ENCODE measurements at regions not wholly inside any gene's neighbourhood (a gene's known extent, or its start where the extent isn't known, plus 50 kb on each side); places are given as distances from the start of the nearest gene placed in this dataset.

- 11% methylated on average over 2 of the region's 4 CpGs for WGBS (ENCODE audit: insufficient coverage)
- no peak for ATAC-seq (replicated peaks in 1 of 4)
- CTCF ChIA-PET: no interaction called here
- no peak for DNase-seq
- no peak overlapping the region for H3K4me3 ChIP-seq (ENCODE audit: control insufficient read depth in 1 of 2, extremely low read depth in 1 of 2, low read length in 1 of 2)
- no peaks in the 10 kb centered on the region for H3K36me3 ChIP-seq (ENCODE audit: control insufficient read depth in 2 of 2, extremely low read depth in 1 of 2, insufficient read depth in 1 of 2, low read length in 1 of 2)
- POLR2A ChIA-PET: no interaction called here
- H3K9me3 ChIP-seq: no peaks in the 10 kb centered on the region
- peaks cover 0 to 3% (median 0%) of the 10 kb centered on the region in 3 donors for H3K9me3 Mint-ChIP-seq
- H3K27ac Mint-ChIP-seq: no peak overlapping the region
- no peaks in the 10 kb centered on the region for H3K36me3 Mint-ChIP-seq
- H3K27ac ChIP-seq (ENCODE audit: low read length): no peak overlapping the region
- H3K27me3 Mint-ChIP-seq: peaks cover 0 to 8% of the 10 kb centered on the region in 2 donors
- no peaks in the 10 kb centered on the region for H3K4me1 ChIP-seq (ENCODE audit: control insufficient read depth in 1 of 2, extremely low read depth in 1 of 2, insufficient read depth in 2 of 2, low read length in 2 of 2)
- H3K4me1 Mint-ChIP-seq: no peaks in the 10 kb centered on the region
- no peaks in the 10 kb centered on the region for H3K27me3 ChIP-seq (replicated peaks in 1 of 2; ENCODE audit: control insufficient read depth in 2 of 2, extremely low read depth in 1 of 2, insufficient read depth in 2 of 2, low read length in 1 of 2)
- H3K4me3 Mint-ChIP-seq: no peak overlapping the region
Observed at GRCh38 chr4:138488533-138488932, 246.4 kb upstream of the SLC7A11 start.

GRCh38 chr4:138487670-138488069, 245.5 kb upstream of the SLC7A11 start:
- peaks cover 0 to 3% (median 3%) of the 10 kb centered on the region in 3 donors for H3K9me3 Mint-ChIP-seq
- Histone ChIP-seq H3K27ac (ENCODE audit: low read length) (no peak overlapping the region), H3K27me3 (replicated peaks in 1 of 2; ENCODE audit: control insufficient read depth in 2 of 2, extremely low read depth in 1 of 2, insufficient read depth in 2 of 2, low read length in 1 of 2) (no peaks in the 10 kb centered on the region), H3K36me3 (ENCODE audit: control insufficient read depth in 2 of 2, extremely low read depth in 1 of 2, insufficient read depth in 1 of 2, low read length in 1 of 2) (no peaks in the 10 kb centered on the region), H3K4me1 (ENCODE audit: control insufficient read depth in 1 of 2, extremely low read depth in 1 of 2, insufficient read depth in 2 of 2, low read length in 2 of 2) (no peaks in the 10 kb centered on the region), H3K4me3 (ENCODE audit: control insufficient read depth in 1 of 2, extremely low read depth in 1 of 2, low read length in 1 of 2) (no peak overlapping the region), H3K9me3 (no peaks in the 10 kb centered on the region)
- POLR2A ChIA-PET: no interaction called here
- H3K4me3 Mint-ChIP-seq: no peak overlapping the region
- ATAC-seq (replicated peaks in 1 of 4): no peak
- H3K27me3 Mint-ChIP-seq: peaks cover 0 to 8% of the 10 kb centered on the region in 2 donors
- CTCF ChIA-PET: no interaction called here
- WGBS (ENCODE audit: insufficient coverage): 80% methylated on average over 1 of the region's 4 CpGs
- H3K27ac Mint-ChIP-seq: no peak overlapping the region
- no peaks in the 10 kb centered on the region for H3K4me1 Mint-ChIP-seq
- no peaks in the 10 kb centered on the region for H3K36me3 Mint-ChIP-seq
- DNase-seq: no peak

DNA sequence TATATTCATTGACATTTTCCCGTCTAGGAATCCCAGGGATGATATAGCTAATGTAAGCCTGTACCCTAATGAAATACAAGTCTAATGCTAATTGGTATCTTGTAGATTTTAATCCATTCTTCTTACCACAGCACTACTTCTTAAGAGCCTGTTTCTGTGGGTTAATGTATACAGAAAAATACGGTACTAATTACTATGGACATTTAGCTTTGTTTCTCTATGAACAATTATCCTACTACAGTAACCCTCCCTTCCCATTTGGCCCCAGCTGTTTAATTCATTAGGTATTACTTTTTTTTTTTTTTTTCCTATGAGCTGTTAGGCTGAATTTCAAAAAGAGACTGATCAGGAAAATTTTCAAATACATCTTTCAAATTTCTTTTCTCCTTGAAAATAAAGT, 245.1 kb upstream of the SLC7A11 start:
- POLR2A ChIA-PET: no interaction called here
- H3K27me3 ChIP-seq (replicated peaks in 1 of 2; ENCODE audit: control insufficient read depth in 2 of 2, extremely low read depth in 1 of 2, insufficient read depth in 2 of 2, low read length in 1 of 2): no peaks in the 10 kb centered on the region
- ATAC-seq (replicated peaks in 1 of 4): no peak
- Mint-ChIP-seq H3K27me3 (peaks cover 0 to 8% of the 10 kb centered on the region in 2 donors), H3K27ac (no peak overlapping the region), H3K9me3 (peaks cover 0 to 3% (median 3%) of the 10 kb centered on the region in 3 donors), H3K4me3 (no peak overlapping the region), H3K36me3 (no peaks in the 10 kb centered on the region), H3K4me1 (no peaks in the 10 kb centered on the region)
- no peaks in the 10 kb centered on the region for H3K36me3 ChIP-seq (ENCODE audit: control insufficient read depth in 2 of 2, extremely low read depth in 1 of 2, insufficient read depth in 1 of 2, low read length in 1 of 2)
- CTCF ChIA-PET: no interaction called here
- no peaks in the 10 kb centered on the region for H3K9me3 ChIP-seq
- no CpG with 5 or more reads among the region's 2 CpGs for WGBS (ENCODE audit: insufficient coverage)
- no peak overlapping the region for H3K27ac ChIP-seq (ENCODE audit: low read length)
- no peaks in the 10 kb centered on the region for H3K4me1 ChIP-seq (ENCODE audit: control insufficient read depth in 1 of 2, extremely low read depth in 1 of 2, insufficient read depth in 2 of 2, low read length in 2 of 2)
- DNase-seq: no peak
- H3K4me3 ChIP-seq (ENCODE audit: control insufficient read depth in 1 of 2, extremely low read depth in 1 of 2, low read length in 1 of 2): no peak overlapping the region

DNA sequence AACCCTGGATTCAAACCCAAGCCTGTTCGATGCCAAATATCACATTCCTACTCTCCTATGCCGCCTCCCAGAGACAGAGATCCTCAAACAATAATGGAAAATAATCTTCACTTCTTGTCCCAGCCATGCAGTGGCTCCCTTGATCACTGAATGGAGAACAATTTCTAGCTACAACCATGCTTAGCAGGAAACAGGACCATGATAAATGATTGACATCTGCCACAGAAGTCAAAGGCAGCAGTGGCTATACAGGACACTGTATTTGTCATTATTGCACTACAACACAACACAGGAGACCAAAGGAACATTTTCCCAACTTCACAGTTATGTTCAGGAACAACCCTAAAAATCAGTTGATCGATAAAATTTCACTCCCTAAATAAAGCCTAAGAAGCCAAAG, 243.3 kb upstream of the SLC7A11 start:
- WGBS (ENCODE audit: insufficient coverage): 71% methylated on average over 2 of the region's 3 CpGs
- no peaks in the 10 kb centered on the region for H3K27me3 ChIP-seq (replicated peaks in 1 of 2; ENCODE audit: control insufficient read depth in 2 of 2, extremely low read depth in 1 of 2, insufficient read depth in 2 of 2, low read length in 1 of 2)
- ChIA-PET CTCF (no interaction called here), POLR2A (interaction anchor here in 1 of 2 donors (0.8 kb wide), 1 partner anchor 1450 kb away, joined by 3 read pairs; no protein-coding TSS in a partner anchor)
- no peaks in the 10 kb centered on the region for H3K4me1 ChIP-seq (ENCODE audit: control insufficient read depth in 1 of 2, extremely low read depth in 1 of 2, insufficient read depth in 2 of 2, low read length in 2 of 2)
- no peaks in the 10 kb centered on the region for H3K36me3 ChIP-seq (ENCODE audit: control insufficient read depth in 2 of 2, extremely low read depth in 1 of 2, insufficient read depth in 1 of 2, low read length in 1 of 2)
- H3K4me3 Mint-ChIP-seq: no peak overlapping the region
- no peak overlapping the region for H3K27ac Mint-ChIP-seq
- ATAC-seq (replicated peaks in 1 of 4) (no peak), DNase-seq (no peak)
- no peaks in the 10 kb centered on the region for H3K36me3 Mint-ChIP-seq
- H3K4me1 Mint-ChIP-seq: no peaks in the 10 kb centered on the region
- H3K9me3 ChIP-seq: no peaks in the 10 kb centered on the region
- H3K27ac ChIP-seq (ENCODE audit: low read length): no peak overlapping the region
- peaks cover 0 to 8% of the 10 kb centered on the region in 2 donors for H3K27me3 Mint-ChIP-seq
- no peak overlapping the region for H3K4me3 ChIP-seq (ENCODE audit: control insufficient read depth in 1 of 2, extremely low read depth in 1 of 2, low read length in 1 of 2)
- peaks cover 3 to 14% (median 3%) of the 10 kb centered on the region in 3 donors for H3K9me3 Mint-ChIP-seq

DNA sequence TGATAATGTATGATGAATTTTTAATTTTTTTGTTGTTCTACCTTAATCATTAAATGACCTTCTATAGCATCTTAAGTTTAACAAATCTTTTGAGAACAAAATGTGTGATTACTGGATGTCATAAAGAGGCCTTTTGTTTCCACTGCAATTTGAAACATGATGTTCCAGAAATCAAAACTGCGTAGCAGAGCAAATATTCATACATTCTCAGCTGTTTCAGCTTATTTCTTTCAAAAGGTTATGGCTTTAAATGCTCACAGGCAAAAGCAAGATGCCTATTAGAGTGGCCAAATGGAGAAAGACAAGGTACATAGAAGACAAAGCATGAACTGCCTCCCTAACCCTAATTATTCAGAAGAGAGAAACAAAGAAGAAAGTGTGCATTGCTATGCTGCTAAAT, 233.0 kb upstream of the SLC7A11 start:
- POLR2A ChIA-PET: no interaction called here

DNA sequence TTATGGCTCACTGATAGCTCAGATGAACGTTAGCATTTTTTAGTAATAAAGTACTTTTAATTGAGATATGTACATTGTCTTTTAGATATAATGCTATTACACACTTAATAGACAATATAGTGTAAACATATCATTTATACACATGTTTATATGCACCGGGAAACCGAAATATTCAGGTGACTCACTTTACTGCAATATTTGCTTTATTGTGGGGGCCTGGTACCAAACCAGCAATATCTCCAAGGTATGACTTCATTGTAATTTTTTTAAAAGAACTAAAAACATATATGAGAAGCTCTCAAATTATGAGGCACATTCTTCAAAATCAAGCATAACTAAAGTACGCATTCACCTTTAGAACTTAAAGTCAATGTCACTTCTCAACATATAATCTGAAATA, 231.2 kb upstream of the SLC7A11 start:
- WGBS (ENCODE audit: insufficient coverage): no CpG with 5 or more reads among the region's 4 CpGs
- POLR2A ChIA-PET: no interaction called here
- Histone ChIP-seq H3K27me3 (replicated peaks in 1 of 2; ENCODE audit: control insufficient read depth in 2 of 2, extremely low read depth in 1 of 2, insufficient read depth in 2 of 2, low read length in 1 of 2) (no peaks in the 10 kb centered on the region), H3K36me3 (ENCODE audit: control insufficient read depth in 2 of 2, extremely low read depth in 1 of 2, insufficient read depth in 1 of 2, low read length in 1 of 2) (no peaks in the 10 kb centered on the region), H3K27ac (ENCODE audit: low read length) (no peak overlapping the region), H3K4me1 (ENCODE audit: control insufficient read depth in 1 of 2, extremely low read depth in 1 of 2, insufficient read depth in 2 of 2, low read length in 2 of 2) (no peaks in the 10 kb centered on the region), H3K4me3 (ENCODE audit: control insufficient read depth in 1 of 2, extremely low read depth in 1 of 2, low read length in 1 of 2) (no peak overlapping the region), H3K9me3 (no peaks in the 10 kb centered on the region)
- no peak for ATAC-seq (replicated peaks in 1 of 4)
- no peak for DNase-seq
- no peak overlapping the region for H3K4me3 Mint-ChIP-seq
- CTCF ChIA-PET: interaction anchor here (0.7 kb wide), 2 partner anchors 11 to 1068 kb away, joined by 3 read pairs; no protein-coding TSS in a partner anchor
- no peaks in the 10 kb centered on the region for H3K4me1 Mint-ChIP-seq
- peaks cover 0 to 15% (median 3%) of the 10 kb centered on the region in 3 donors for H3K9me3 Mint-ChIP-seq
- no peak overlapping the region for H3K27ac Mint-ChIP-seq
- H3K36me3 Mint-ChIP-seq: no peaks in the 10 kb centered on the region
- no peaks in the 10 kb centered on the region for H3K27me3 Mint-ChIP-seq

More for the DNA sequence above, 233.0 kb upstream of the SLC7A11 start:
- CTCF ChIA-PET: no interaction called here
- H3K27me3 ChIP-seq (replicated peaks in 1 of 2; ENCODE audit: control insufficient read depth in 2 of 2, extremely low read depth in 1 of 2, insufficient read depth in 2 of 2, low read length in 1 of 2): no peaks in the 10 kb centered on the region
- Mint-ChIP-seq H3K36me3 (no peaks in the 10 kb centered on the region), H3K27me3 (no peaks in the 10 kb centered on the region), H3K9me3 (peaks cover 0 to 11% (median 4%) of the 10 kb centered on the region in 3 donors), H3K4me1 (no peaks in the 10 kb centered on the region), H3K4me3 (no peak overlapping the region), H3K27ac (no peak overlapping the region)
- H3K9me3 ChIP-seq: no peaks in the 10 kb centered on the region
- DNase-seq (no peak), ATAC-seq (replicated peaks in 1 of 4) (no peak)
- H3K36me3 ChIP-seq (ENCODE audit: control insufficient read depth in 2 of 2, extremely low read depth in 1 of 2, insufficient read depth in 1 of 2, low read length in 1 of 2): no peaks in the 10 kb centered on the region
- no peaks in the 10 kb centered on the region for H3K4me1 ChIP-seq (ENCODE audit: control insufficient read depth in 1 of 2, extremely low read depth in 1 of 2, insufficient read depth in 2 of 2, low read length in 2 of 2)
- no peak overlapping the region for H3K27ac ChIP-seq (ENCODE audit: low read length)
- H3K4me3 ChIP-seq (ENCODE audit: control insufficient read depth in 1 of 2, extremely low read depth in 1 of 2, low read length in 1 of 2): no peak overlapping the region
- WGBS (ENCODE audit: insufficient coverage): no CpG with 5 or more reads among the region's 1 CpG

Measured in T-cell (primary cell).